Ovary (tissue), 3 donors: ENCODE measurements at regions not wholly inside any gene's neighbourhood (a gene's known extent, or its start where the extent isn't known, plus 50 kb on each side); places are given as distances from the start of the nearest gene placed in this dataset.

Experiments
- POLR2A ChIP-seq: fragments of 450-650 bp; IDR thresholded peaks from one replicate; pipeline ENCODE4 v1.6.1; 2017; ENCODE audit warnings: antibody characterized with exemption, mild to moderate bottlenecking, moderate library complexity
- TF ChIP-seq, protein P1 (sequence below), 3 donors: fragments of 450-650 bp in 2 of 3; fragments of 200-600 bp in 1 of 3; IDR thresholded peaks; one replicate each; pipeline versions ENCODE4 v1.5.1 to v1.8.0; 2016 to 2022; ENCODE audit warnings: antibody characterized with exemption in 3 of 3, mild to moderate bottlenecking in 1 of 3
- donor health status: DM: no; HTN: no; CAD: no.

- TF ChIP-seq, protein P1, sequence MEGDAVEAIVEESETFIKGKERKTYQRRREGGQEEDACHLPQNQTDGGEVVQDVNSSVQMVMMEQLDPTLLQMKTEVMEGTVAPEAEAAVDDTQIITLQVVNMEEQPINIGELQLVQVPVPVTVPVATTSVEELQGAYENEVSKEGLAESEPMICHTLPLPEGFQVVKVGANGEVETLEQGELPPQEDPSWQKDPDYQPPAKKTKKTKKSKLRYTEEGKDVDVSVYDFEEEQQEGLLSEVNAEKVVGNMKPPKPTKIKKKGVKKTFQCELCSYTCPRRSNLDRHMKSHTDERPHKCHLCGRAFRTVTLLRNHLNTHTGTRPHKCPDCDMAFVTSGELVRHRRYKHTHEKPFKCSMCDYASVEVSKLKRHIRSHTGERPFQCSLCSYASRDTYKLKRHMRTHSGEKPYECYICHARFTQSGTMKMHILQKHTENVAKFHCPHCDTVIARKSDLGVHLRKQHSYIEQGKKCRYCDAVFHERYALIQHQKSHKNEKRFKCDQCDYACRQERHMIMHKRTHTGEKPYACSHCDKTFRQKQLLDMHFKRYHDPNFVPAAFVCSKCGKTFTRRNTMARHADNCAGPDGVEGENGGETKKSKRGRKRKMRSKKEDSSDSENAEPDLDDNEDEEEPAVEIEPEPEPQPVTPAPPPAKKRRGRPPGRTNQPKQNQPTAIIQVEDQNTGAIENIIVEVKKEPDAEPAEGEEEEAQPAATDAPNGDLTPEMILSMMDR (IDR thresholded peaks at IDR 0.05), result no peak
- TF ChIP-seq POLR2A, result no peak
Observed at GRCh38 chr6:54448617-54449016, 140.4 kb downstream of the TINAG start.
